Activated CD8-positive, alpha-beta memory T cell treated with anti-CD3 and anti-CD28 coated beads, Interleukin-2, amount 10 ng/mL, durations not matched to agents 7 days and 5 days (primary cell): ENCODE measurements at regions not wholly inside any gene's neighbourhood (a gene's known extent, or its start where the extent isn't known, plus 50 kb on each side); places are given as distances from the start of the nearest gene placed in this dataset.

Experiments
- ATAC-seq: fragments of 150-1000 bp; cut with Tn5 transposase; one replicate; pipeline ENCODE4 v1.10.0; 2021; ENCODE audit warnings: moderate library complexity
- CTCF ChIA-PET: fragments of 350-600 bp; sonication (Branson Sonifier 250); formaldehyde crosslinking; loops from one replicate; lab custom pipeline; 2021; ENCODE audit warnings: antibody characterized with exemption; lab: Charles Lee
- DNase-seq: peaks from one replicate; pipeline ENCODE4 v3.0.0-alpha.2; 2020
- H3K27ac Mint-ChIP-seq: one replicate; pipeline ENCODE4 v1.8.0; 2021; ENCODE audit warnings: mild to moderate bottlenecking, mixed read lengths
- H3K27me3 Mint-ChIP-seq: one replicate; pipeline ENCODE4 v1.8.0; 2021; ENCODE audit warnings: mixed read lengths
- H3K36me3 Mint-ChIP-seq: one replicate; pipeline ENCODE4 v1.8.0; 2021; ENCODE audit warnings: mild to moderate bottlenecking, mixed read lengths
- H3K4me1 Mint-ChIP-seq: one replicate; pipeline ENCODE4 v1.8.0; 2021; ENCODE audit warnings: mixed read lengths
- H3K4me3 Mint-ChIP-seq: one replicate; pipeline ENCODE4 v1.8.0; 2021; ENCODE audit warnings: mild to moderate bottlenecking, moderate library complexity, mixed read lengths
- H3K9me3 Mint-ChIP-seq: one replicate; pipeline ENCODE4 v1.8.0; 2022; ENCODE audit warnings: low read depth, mixed read lengths

DNA sequence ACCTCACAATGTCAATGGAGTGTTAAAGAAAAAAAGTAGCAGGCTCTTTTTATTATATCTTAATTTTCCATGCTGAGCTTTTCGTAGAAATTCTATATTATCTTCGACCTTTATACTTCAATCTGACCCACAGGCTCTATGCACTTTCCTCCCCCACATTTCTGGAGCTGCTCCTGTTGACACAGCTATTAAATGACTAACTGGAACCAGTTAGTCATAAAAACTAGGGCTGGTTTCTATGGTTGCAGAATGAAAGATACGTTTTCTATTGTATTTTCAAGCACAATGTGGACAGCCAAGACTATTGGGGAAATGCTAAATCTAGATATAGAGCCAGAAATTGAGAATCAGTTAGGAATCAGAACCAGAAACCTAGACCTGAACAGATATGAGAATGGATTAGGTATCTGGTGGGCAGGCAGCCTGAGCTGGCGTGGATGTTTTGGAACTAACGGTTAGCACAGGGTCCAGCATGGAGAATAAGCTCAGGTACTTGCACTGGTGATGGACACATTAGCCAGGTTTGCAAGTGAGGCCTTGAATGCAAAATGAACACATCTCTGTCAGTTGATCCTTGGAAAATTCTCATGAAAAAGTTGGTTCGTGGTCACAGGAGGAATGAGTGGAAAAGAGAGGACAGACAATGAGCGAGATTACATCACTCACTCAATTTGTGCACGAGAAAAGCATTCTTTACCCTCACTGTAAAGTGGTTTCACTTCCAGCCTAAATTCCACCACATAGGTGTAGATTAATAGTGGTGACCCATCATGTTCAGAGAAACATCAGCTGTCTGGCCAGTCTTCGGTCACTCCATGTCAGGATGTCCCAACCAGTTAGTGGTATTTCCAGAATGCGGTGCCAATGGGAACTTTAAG lies 144.6 kb upstream of the EPHA4 start:
- ATAC-seq = no peak
- CTCF ChIA-PET = no interaction called here
- Mint-ChIP-seq H3K4me3 (no peak overlapping the region), H3K27me3 (no peaks in the 10 kb centered on the region), H3K9me3 (peaks cover 4% of the 10 kb centered on the region), H3K36me3 (no peaks in the 10 kb centered on the region), H3K27ac (no peak overlapping the region), H3K4me1 (no peaks in the 10 kb centered on the region)
- DNase-seq = no peak

DNA sequence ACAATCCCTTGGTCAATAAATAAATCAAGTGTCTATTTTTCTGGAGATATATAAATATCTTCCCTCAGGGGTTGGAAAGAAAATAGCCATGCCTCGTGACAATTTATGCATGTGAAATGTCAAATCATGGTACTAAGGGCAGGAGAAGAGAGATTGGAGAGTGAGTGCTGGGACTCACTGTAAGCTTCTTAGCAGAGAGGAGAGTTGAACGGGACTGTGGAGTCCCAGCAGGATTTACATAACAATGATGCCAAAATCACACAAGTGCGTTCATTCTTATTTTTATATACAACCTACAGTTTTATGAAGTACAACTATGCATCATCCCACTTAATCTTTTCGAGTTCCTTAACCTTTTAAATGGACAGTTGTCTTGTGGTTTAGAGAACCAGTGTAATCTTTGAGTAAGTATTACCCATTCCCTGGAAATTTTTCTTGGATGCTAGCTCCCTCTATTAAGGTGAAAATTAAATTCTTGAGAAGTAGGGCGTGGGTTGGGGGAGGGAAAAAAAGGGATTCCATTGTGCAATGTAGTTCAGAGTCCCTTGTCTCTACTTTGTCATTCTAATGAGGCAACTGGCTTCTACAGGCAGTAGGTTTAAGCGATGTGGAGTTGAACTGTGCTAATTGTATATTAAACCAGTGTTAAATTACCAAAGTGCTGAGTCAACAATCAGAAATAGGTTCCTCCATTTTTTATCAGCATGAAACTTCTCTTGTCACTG lies 143.6 kb upstream of the EPHA4 start:
- ATAC-seq = no peak
- Mint-ChIP-seq H3K9me3 (peaks cover 4% of the 10 kb centered on the region), H3K4me3 (no peak overlapping the region), H3K27ac (no peak overlapping the region), H3K27me3 (no peaks in the 10 kb centered on the region), H3K36me3 (no peaks in the 10 kb centered on the region), H3K4me1 (no peaks in the 10 kb centered on the region)
- CTCF ChIA-PET = no interaction called here
- DNase-seq = no peak

DNA sequence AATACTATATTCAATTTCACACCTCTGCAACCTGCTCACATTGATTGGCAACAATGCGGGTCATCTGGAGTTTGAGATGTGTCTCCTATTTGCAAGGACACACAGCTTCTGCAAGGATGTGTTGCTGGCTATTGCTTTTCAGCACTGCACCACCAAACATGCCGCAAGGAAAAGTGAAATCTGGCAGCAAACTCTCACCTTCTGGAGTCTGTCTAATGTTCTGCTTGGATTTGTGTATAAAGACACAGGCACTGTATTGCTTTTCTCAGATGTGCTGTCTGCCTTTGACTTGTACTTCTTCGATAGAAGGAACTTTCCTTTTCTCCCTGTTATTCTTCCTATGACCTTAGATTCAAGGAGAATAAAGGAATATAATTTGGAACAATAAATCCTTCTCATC lies 138.6 kb upstream of the EPHA4 start:
- Mint-ChIP-seq H3K4me1 (no peaks in the 10 kb centered on the region), H3K27ac (no peak overlapping the region), H3K9me3 (no peaks in the 10 kb centered on the region), H3K4me3 (no peak overlapping the region), H3K27me3 (no peaks in the 10 kb centered on the region), H3K36me3 (no peaks in the 10 kb centered on the region)
- DNase-seq (no peak), ATAC-seq (no peak)
- CTCF ChIA-PET = no interaction called here

DNA sequence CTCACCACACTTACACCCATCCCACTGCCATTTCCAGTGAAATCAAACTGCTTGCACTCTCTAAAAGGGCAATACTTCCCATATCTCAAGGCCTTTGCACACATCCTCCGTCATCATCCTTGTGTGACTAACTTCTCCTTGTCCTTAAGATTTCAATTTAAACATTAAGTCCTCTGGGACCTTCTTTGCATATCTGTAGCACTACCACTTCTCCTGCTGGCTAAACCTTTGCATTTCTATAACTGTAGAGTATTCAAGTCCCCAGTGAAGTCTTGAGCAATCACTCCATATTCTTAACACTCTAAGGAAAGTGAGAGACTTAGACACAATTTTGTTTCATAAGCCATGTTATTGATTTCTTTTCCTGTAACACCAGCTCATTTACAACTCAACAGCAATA lies 136.8 kb upstream of the EPHA4 start:
- no peak overlapping the region for H3K27ac Mint-ChIP-seq
- H3K36me3 Mint-ChIP-seq = no peaks in the 10 kb centered on the region
- DNase-seq (no peak), ATAC-seq (no peak)
- CTCF ChIA-PET = no interaction called here
- no peaks in the 10 kb centered on the region for H3K27me3 Mint-ChIP-seq
- no peaks in the 10 kb centered on the region for H3K9me3 Mint-ChIP-seq
- no peaks in the 10 kb centered on the region for H3K4me1 Mint-ChIP-seq
- H3K4me3 Mint-ChIP-seq = no peak overlapping the region

DNA sequence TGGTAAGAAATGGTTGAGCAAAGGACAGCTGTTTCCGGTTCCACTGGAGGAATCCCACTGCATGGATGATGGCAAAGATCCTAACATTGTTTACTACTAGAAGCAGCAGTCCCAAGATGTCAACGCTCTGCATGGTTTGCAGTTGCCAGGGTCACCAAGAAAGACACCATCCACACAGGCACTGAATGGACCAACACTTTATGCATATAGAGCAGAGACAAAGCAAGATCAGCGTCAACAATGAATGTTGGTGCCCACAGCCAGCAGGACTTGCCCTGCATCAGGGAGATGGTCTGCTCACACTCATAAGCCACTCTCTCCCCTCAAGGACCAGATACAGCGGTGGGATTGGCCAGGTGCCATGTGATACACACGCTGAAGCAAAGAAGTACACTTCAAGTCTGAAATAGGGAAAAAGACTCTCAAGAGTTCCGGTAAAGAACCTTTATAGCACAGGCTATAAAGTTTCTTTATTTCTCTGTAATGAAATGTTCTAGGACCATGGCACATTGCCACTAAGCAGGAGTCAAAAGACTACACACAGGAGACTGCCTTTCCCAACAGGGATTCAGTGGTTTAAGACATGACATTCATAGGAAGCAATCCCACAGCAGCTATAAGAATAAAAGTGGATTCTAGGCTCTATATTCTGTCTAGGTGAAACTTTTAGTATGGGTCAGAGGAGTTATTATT lies 133.2 kb upstream of the EPHA4 start:
- no peak overlapping the region for H3K27ac Mint-ChIP-seq
- H3K27me3 Mint-ChIP-seq = no peaks in the 10 kb centered on the region
- no peaks in the 10 kb centered on the region for H3K36me3 Mint-ChIP-seq
- no peak for DNase-seq
- CTCF ChIA-PET = no interaction called here
- H3K9me3 Mint-ChIP-seq = no peaks in the 10 kb centered on the region
- ATAC-seq = no peak
- H3K4me1 Mint-ChIP-seq = no peaks in the 10 kb centered on the region
- H3K4me3 Mint-ChIP-seq = no peak overlapping the region

DNA sequence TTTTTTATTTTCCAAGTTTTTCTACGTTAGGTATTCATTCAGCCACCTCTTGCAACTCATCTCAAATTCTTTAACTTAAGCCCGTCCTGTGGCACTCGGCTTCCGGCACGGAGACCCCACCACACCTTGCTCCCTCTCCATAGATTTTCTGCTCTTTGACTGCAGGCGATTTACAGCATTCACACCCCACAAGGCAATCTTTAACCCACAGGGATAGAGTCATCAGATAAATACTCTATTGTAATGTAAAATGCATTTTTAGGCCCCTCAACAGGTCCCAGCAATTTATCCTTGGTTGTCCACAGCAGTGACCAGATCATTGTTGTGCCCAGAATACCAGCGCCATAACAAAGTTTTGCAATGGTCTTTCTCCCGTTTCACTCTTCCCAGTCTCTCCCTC lies 132.3 kb upstream of the EPHA4 start:
- H3K9me3 Mint-ChIP-seq = no peaks in the 10 kb centered on the region
- H3K4me3 Mint-ChIP-seq = no peak overlapping the region
- ATAC-seq (no peak), DNase-seq (no peak)
- H3K27me3 Mint-ChIP-seq = no peaks in the 10 kb centered on the region
- no peaks in the 10 kb centered on the region for H3K36me3 Mint-ChIP-seq
- no peaks in the 10 kb centered on the region for H3K4me1 Mint-ChIP-seq
- no peak overlapping the region for H3K27ac Mint-ChIP-seq
- CTCF ChIA-PET = no interaction called here

DNA sequence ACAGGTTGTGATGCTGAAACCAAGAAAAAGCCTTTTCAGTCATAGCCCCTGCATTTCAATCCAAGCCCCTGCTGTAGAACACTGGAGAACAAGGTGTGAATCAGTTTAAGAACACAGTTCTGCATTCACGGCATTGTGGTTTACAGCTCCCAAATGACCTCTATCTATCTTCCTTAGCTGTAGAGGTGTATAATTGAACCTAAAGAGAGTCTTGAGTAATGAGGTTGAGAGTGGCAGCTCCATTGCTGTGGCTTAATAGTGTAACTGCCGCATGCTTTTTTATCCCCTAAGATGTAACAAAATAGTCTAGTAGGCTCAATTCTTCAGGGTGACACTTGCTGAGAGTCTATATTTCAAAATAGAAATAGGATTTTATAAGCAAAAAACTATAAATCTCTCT lies 121.3 kb upstream of the EPHA4 start:
- H3K4me3 Mint-ChIP-seq = no peak overlapping the region
- no peaks in the 10 kb centered on the region for H3K27me3 Mint-ChIP-seq
- CTCF ChIA-PET = no interaction called here
- H3K27ac Mint-ChIP-seq = no peak overlapping the region
- H3K9me3 Mint-ChIP-seq = no peaks in the 10 kb centered on the region
- no peak for DNase-seq
- H3K4me1 Mint-ChIP-seq = no peaks in the 10 kb centered on the region
- no peak for ATAC-seq
- no peaks in the 10 kb centered on the region for H3K36me3 Mint-ChIP-seq

DNA sequence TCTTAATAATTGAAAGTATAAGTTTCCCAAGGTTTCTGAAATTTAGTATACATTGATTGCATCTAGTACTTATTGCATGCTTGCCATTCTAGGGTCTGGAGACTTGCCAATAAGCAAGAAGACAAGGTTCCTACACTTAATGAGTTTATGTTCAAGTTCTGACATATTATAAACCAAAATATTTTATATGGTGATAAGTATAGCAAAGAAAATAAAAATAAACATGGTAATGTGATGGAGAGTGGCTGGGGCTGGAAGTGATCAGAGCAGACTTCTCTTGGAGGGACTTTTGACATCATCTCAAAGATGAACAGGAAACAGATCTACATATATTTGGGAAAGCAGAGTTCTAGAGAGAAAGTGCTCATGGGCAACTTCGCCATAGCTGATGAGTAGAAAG lies 119.5 kb upstream of the EPHA4 start:
- no peaks in the 10 kb centered on the region for H3K36me3 Mint-ChIP-seq
- no peaks in the 10 kb centered on the region for H3K4me1 Mint-ChIP-seq
- no peaks in the 10 kb centered on the region for H3K27me3 Mint-ChIP-seq
- H3K4me3 Mint-ChIP-seq = no peak overlapping the region
- CTCF ChIA-PET = no interaction called here
- DNase-seq = no peak
- H3K9me3 Mint-ChIP-seq = no peaks in the 10 kb centered on the region
- no peak for ATAC-seq
- no peak overlapping the region for H3K27ac Mint-ChIP-seq

DNA sequence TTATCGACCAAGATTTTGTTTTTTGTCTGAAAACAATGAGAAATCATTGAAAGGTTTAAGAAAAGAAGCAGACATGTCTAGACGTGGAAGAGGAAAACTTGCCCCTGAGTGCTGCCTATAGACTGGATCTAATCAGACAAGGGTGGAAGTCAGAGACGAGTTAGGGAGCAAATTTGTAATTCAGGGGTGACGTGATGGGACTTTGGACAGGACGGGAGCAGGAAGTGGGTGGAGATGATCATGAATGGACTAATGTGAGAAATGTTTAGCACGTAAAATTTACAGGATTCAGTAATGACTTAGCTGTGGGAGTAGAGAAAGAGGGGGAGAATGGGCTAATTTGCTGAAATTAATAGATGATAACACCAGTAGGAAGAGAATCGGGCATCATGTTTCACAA lies 117.0 kb upstream of the EPHA4 start:
- H3K9me3 Mint-ChIP-seq = no peaks in the 10 kb centered on the region
- H3K4me3 Mint-ChIP-seq = no peak overlapping the region
- no peaks in the 10 kb centered on the region for H3K27me3 Mint-ChIP-seq
- no peaks in the 10 kb centered on the region for H3K4me1 Mint-ChIP-seq
- ATAC-seq (no peak), DNase-seq (no peak)
- H3K27ac Mint-ChIP-seq = no peak overlapping the region
- CTCF ChIA-PET = no interaction called here
- H3K36me3 Mint-ChIP-seq = no peaks in the 10 kb centered on the region

DNA sequence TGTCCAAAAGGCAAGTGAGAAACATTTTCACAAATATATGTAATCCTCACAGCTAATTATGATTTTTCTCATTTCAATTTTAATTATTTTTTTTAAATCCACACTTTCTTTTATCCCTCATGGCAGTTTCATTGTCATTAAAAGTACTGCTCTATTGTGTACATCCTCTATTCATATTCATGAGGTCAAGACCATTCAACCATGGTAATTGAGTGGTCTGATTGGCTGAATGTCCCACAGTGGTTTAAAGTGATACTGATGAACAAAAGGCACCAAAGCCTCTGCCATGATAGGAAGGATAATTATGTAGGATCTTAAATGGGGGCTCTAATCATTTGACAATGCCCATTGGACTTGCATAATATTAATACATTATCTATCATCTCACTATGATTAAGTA lies 108.4 kb upstream of the EPHA4 start:
- Mint-ChIP-seq H3K9me3 (no peaks in the 10 kb centered on the region), H3K27me3 (no peaks in the 10 kb centered on the region), H3K27ac (no peak overlapping the region), H3K4me3 (no peak overlapping the region), H3K4me1 (no peaks in the 10 kb centered on the region), H3K36me3 (no peaks in the 10 kb centered on the region)
- ATAC-seq (no peak), DNase-seq (no peak)
- CTCF ChIA-PET = no interaction called here

DNA sequence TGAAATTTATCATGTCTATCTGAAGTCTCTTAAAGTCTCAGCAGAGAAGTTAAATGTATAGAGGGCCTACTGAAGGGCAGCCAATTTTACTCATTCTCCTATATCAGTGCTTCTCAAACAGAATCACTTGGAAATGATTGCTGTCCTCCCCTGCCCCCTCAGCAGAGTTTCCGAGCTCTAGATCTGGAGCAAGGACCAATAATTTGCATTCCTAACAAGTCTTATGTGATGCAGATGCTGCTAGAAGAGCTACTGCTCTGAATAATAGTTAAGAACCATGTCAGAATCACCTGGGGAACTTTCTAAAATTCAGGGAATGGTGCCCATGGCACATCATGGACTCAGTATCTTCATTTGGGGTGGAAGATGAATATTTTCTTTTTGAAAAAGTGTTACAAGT lies 105.6 kb upstream of the EPHA4 start:
- Mint-ChIP-seq H3K9me3 (no peaks in the 10 kb centered on the region), H3K27me3 (no peaks in the 10 kb centered on the region), H3K36me3 (no peaks in the 10 kb centered on the region), H3K27ac (no peak overlapping the region), H3K4me3 (no peak overlapping the region), H3K4me1 (no peaks in the 10 kb centered on the region)
- CTCF ChIA-PET = no interaction called here
- ATAC-seq (no peak), DNase-seq (no peak)

DNA sequence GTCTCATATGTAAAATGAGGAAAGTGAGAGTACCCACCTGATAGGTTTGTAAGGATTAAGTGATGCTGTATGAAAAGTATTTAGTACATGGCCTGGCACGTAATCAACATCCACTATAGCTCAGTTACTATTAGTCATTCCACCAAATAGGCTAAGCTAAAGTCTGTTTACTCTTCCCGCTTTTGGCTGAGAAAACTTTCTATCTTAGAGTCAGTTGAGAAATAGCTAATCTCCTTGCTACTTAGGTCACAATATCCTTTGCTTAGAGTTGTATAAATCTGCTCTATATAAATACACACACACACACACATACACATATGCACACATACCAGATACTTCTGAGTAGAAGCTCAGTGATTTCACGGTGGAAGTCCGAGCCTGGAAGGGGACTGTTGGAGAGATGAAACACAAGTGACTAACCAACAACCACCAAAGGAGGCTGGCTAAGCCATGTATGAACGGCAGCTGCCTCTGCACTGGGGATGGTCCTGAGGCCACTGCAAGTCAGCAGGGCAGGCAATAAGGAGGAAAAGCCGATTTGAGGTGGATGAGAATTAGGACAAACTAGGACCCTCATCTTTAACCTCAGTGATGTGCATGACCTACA lies 104.6 kb upstream of the EPHA4 start:
- H3K4me1 Mint-ChIP-seq = no peaks in the 10 kb centered on the region
- H3K9me3 Mint-ChIP-seq = no peaks in the 10 kb centered on the region
- no peaks in the 10 kb centered on the region for H3K27me3 Mint-ChIP-seq
- DNase-seq (no peak), ATAC-seq (no peak)
- no peak overlapping the region for H3K27ac Mint-ChIP-seq
- no peaks in the 10 kb centered on the region for H3K36me3 Mint-ChIP-seq
- H3K4me3 Mint-ChIP-seq = no peak overlapping the region
- CTCF ChIA-PET = no interaction called here

DNA sequence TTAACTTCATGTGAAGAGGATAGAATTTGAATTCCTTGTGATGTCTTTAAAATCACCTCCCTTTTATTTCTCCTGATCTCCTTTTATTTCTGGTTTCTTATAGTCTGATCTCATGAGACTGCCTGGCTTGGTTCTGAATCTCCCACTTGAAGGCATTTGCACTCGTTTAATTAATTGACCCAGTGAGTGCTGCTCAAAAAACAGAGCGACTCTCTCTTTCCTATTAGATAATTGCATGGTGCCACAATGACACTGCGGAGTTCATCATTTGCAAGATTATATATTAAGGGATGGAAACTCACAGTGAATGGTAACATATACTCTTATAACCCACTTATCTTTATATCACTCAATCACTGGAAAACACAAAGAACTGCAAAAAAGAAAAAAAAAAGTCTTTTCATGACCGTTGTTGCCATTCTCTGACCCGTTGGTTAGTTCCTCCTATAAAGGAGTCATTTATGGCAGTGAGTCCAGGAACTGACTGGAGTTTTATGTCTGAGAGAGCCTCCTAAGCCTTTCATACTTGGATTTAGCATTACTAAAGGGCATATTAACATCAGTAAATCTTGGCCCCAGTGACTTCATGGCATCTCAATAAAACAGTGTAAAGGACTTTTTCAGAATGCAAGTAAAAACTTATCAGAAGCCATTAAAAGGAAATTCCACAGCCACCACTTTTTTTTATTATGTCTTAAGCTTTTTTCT lies 103.3 kb upstream of the EPHA4 start:
- no peaks in the 10 kb centered on the region for H3K36me3 Mint-ChIP-seq
- ATAC-seq (no peak), DNase-seq (no peak)
- H3K4me1 Mint-ChIP-seq = no peaks in the 10 kb centered on the region
- CTCF ChIA-PET = no interaction called here
- H3K27me3 Mint-ChIP-seq = no peaks in the 10 kb centered on the region
- H3K4me3 Mint-ChIP-seq = no peak overlapping the region
- no peaks in the 10 kb centered on the region for H3K9me3 Mint-ChIP-seq
- no peak overlapping the region for H3K27ac Mint-ChIP-seq
